HCT116 (cell line): ENCODE measurements at regions not wholly inside any gene's neighbourhood (a gene's known extent, or its start where the extent isn't known, plus 50 kb on each side); places are given as distances from the start of the nearest gene placed in this dataset.

Source experiments
- ATAC-seq: fragments of 200-7000 bp; cut with Tn5 transposase; 2 replicates; pipeline ENCODE4 v1.9.1; 2020; ENCODE audit warnings: mild to moderate bottlenecking, moderate library complexity
- BruUV-seq: library from RNA; stranded (reverse); fragments of 400-500 nt; replicated peaks from 2 replicates; lab custom pipeline; 2021; lab: Mats Ljungman, UMichigan
- CTCF ChIA-PET: fragments of 300-600 bp; sonication (Branson Sonifier 250); formaldehyde crosslinking; loops from one replicate; lab custom pipeline; 2021; ENCODE audit warnings: antibody characterized with exemption; lab: Charles Lee
- POLR2A ChIA-PET: fragments of 300-600, 350-600 bp; sonication (Branson Sonifier 250); formaldehyde crosslinking; loops from one replicate; lab custom pipeline; 2021; ENCODE audit warnings: antibody characterized with exemption; lab: Charles Lee
- RAD21 ChIA-PET, 2 experiments: fragments of 300-600 bp; sonication (Branson Sonifier 250); formaldehyde crosslinking; loops; one replicate each; lab custom pipeline; 2023; ENCODE audit warnings: low total read pairs in 2 of 2; ENCODE audit not compliant: uncharacterized antibody in 2 of 2, unreplicated experiment in 2 of 2, low non-redundant PET in 1 of 2; lab: Charles Lee
- DNase-seq: peaks from one replicate; pipeline ENCODE4 v3.0.0-alpha.2; 2010; ENCODE audit warnings: low read depth, low spot score
- H2AFZ ChIP-seq: fragments of 200-600 bp; shearing (Covaris generic), sonication (generic); 2 replicates; pipeline ENCODE4 v1.6.1; 2017; ENCODE audit warnings: low read depth, mixed run types, mixed read lengths, antibody characterized with exemption, low read length; ENCODE audit not compliant: poor library complexity, severe bottlenecking
- H3K27ac ChIP-seq: 2 replicates; pipeline ENCODE4 v1.5.1; 2012; ENCODE audit warnings: low read depth, low read length
- H3K27me3 ChIP-seq: fragments of 200-600 bp; sonication (generic); 2 replicates; pipeline ENCODE4 v1.6.1; 2016; ENCODE audit warnings: mixed run types, low read length, mixed read lengths; ENCODE audit not compliant: insufficient read depth
- H3K36me3 ChIP-seq, 2 experiments: fragments of 200-500 bp in 1 of 2; fragments of 200-600 bp in 1 of 2; sonication (Bioruptor generic) in 1 of 2; sonication (generic) in 1 of 2; 2 replicates each; pipeline versions ENCODE4 v1.5.1 to v1.6.1; 2014 to 2016; ENCODE audit warnings: low read length in 2 of 2, inconsistent platforms in 1 of 2, mixed read lengths in 1 of 2, mixed run types in 1 of 2; ENCODE audit not compliant: insufficient read depth in 2 of 2, control insufficient read depth in 1 of 2
- H3K4me1 ChIP-seq, 2 experiments: fragments of 200-600 bp in 1 of 2; sonication (generic) in 1 of 2; 2 replicates each; pipeline versions ENCODE4 v1.5.1 to v1.6.1; 2012 to 2017; ENCODE audit warnings: low read length in 2 of 2, inconsistent platforms in 1 of 2, mild to moderate bottlenecking in 1 of 2, mixed read lengths in 1 of 2, mixed run types in 1 of 2, moderate library complexity in 1 of 2; ENCODE audit not compliant: insufficient read depth in 2 of 2, control insufficient read depth in 1 of 2
- H3K4me2 ChIP-seq: fragments of 200-600 bp; sonication (generic); 2 replicates; pipeline ENCODE4 v1.6.1; 2017; ENCODE audit warnings: mixed run types, low read length, mixed read lengths
- H3K4me3 ChIP-seq, 2 experiments: fragments of 200-600 bp in 1 of 2; sonication (generic) in 1 of 2; replicated peaks in 1 of 2; 2 replicates each; pipeline ENCODE4 v1.5.1; 2011 to 2016; ENCODE audit warnings: low read length in 2 of 2, control low read depth in 1 of 2, low read depth in 1 of 2, mild to moderate bottlenecking in 1 of 2, mixed read lengths in 1 of 2, mixed run types in 1 of 2
- H3K79me2 ChIP-seq: fragments of 200-600 bp; sonication (generic); 2 replicates; pipeline ENCODE4 v1.6.1; 2017; ENCODE audit warnings: mild to moderate bottlenecking, mixed run types, low read length, moderate library complexity, mixed read lengths; ENCODE audit not compliant: insufficient read depth
- H3K9ac ChIP-seq: fragments of 200-600 bp; sonication (generic); 2 replicates; pipeline ENCODE4 v1.6.1; 2016; ENCODE audit warnings: low read length, mixed read lengths
- H3K9me2 ChIP-seq: fragments of 200-600 bp; sonication (generic), shearing (Covaris generic); 2 replicates; pipeline ENCODE4 v1.6.1; 2017; ENCODE audit warnings: mixed run types, mild to moderate bottlenecking, moderate library complexity; ENCODE audit not compliant: insufficient read depth
- H3K9me3 ChIP-seq, 2 experiments: fragments of 200-500 bp in 1 of 2; fragments of 200-600 bp in 1 of 2; sonication (Bioruptor generic) in 1 of 2; sonication (generic) in 1 of 2; 2 replicates each; pipeline ENCODE4 v1.6.1; 2014 to 2017; ENCODE audit warnings: low read length in 2 of 2, mixed read lengths in 2 of 2, inconsistent platforms in 1 of 2, low read depth in 1 of 2, mild to moderate bottlenecking in 1 of 2, mixed run types in 1 of 2, moderate library complexity in 1 of 2; ENCODE audit not compliant: control insufficient read depth in 1 of 2, insufficient read depth in 1 of 2
- H4K20me1 ChIP-seq: fragments of 200-600 bp; sonication (generic), shearing (Covaris generic); 2 replicates; pipeline ENCODE4 v1.6.1; 2017; ENCODE audit warnings: mixed run types, mild to moderate bottlenecking, moderate library complexity; ENCODE audit not compliant: insufficient read depth
- CEBPB ChIP-seq: IDR thresholded peaks from 2 replicates; pipeline ENCODE4 v1.6.1; 2012; ENCODE audit warnings: low read depth
- CTCF ChIP-seq, 3 experiments: fragments of 200-600 bp in 1 of 3; sonication (generic) in 1 of 3; IDR thresholded peaks in 2 of 3; conservative IDR thresholded peaks in 1 of 3; 2 replicates each; pipeline ENCODE4 v1.5.1; 2012 to 2017; ENCODE audit warnings: low read depth in 2 of 3, low read length in 2 of 3, antibody characterized with exemption in 1 of 3, borderline replicate concordance in 1 of 3, control low read depth in 1 of 3, mild to moderate bottlenecking in 1 of 3, mixed read lengths in 1 of 3, mixed run types in 1 of 3, moderate library complexity in 1 of 3; ENCODE audit not compliant: insufficient read depth in 1 of 3
- EGR1 ChIP-seq: IDR thresholded peaks from 2 replicates; pipeline ENCODE4 v1.6.1; 2012; ENCODE audit warnings: low read depth
- ELF1 ChIP-seq: IDR thresholded peaks from 2 replicates; pipeline ENCODE4 v1.6.1; 2012; ENCODE audit warnings: low read depth, borderline replicate concordance
- EZH2 ChIP-seq: fragments of 200-600 bp; sonication (generic); IDR thresholded peaks from 2 replicates; pipeline ENCODE4 v1.6.1; 2017; ENCODE audit warnings: antibody characterized with exemption, mixed run types
- MAX ChIP-seq: IDR thresholded peaks from 2 replicates; pipeline ENCODE4 v1.6.1; 2012
- POLR2A ChIP-seq: IDR thresholded peaks from 2 replicates; pipeline ENCODE4 v1.7.0; 2011; ENCODE audit warnings: borderline replicate concordance; ENCODE audit not compliant: insufficient read depth, insufficient read length; ENCODE audit errors: extremely low read depth
- POLR2AphosphoS5 ChIP-seq: IDR thresholded peaks from 2 replicates; pipeline ENCODE4 v1.6.1; 2011; ENCODE audit warnings: mild to moderate bottlenecking, low read depth, low read length, moderate library complexity
- REST ChIP-seq: IDR thresholded peaks from 2 replicates; pipeline ENCODE4 v1.6.1; 2012; ENCODE audit warnings: low read depth
- SP1 ChIP-seq: IDR thresholded peaks from 2 replicates; pipeline ENCODE4 v1.6.1; 2012; ENCODE audit warnings: low read depth
- SRF ChIP-seq: IDR thresholded peaks from 2 replicates; pipeline ENCODE4 v1.6.1; 2012; ENCODE audit warnings: low read depth
- ZBTB33 ChIP-seq: IDR thresholded peaks from 2 replicates; pipeline ENCODE4 v1.6.1; 2011; ENCODE audit warnings: mild to moderate bottlenecking, low read length, moderate library complexity; ENCODE audit not compliant: insufficient replicate concordance; ENCODE audit errors: extremely low read depth
- ZFX ChIP-seq: fragments of 450-650 bp; IDR thresholded peaks from 2 replicates; pipeline ENCODE4 v1.6.1; 2017
- ZNF274 ChIP-seq: fragments of 200-500 bp; sonication (Bioruptor generic); IDR thresholded peaks from 2 replicates; pipeline ENCODE4 v1.6.1; 2014; ENCODE audit warnings: mild to moderate bottlenecking, low read depth, low read length, inconsistent platforms
- intact Hi-C: fragments of 100-400 bp; cut with micrococcal nuclease; formaldehyde crosslinking; loops from 2 replicates; pipeline ENCODE4 v1.10.0; 2022

- BruUV-seq = no TSS peak
- H3K79me2 ChIP-seq = no peaks in the 10 kb centered on the region
- no peak overlapping the region for H3K9ac ChIP-seq
- H3K36me3 ChIP-seq = no peaks in the 10 kb centered on the region
- H2AFZ ChIP-seq = no peak overlapping the region
- no peak overlapping the region for H3K27ac ChIP-seq
- RAD21 ChIA-PET = no interaction called here
- H3K4me3 ChIP-seq = no peak overlapping the region
- no peak for ATAC-seq
- CTCF ChIA-PET = no interaction called here
- TF ChIP-seq EZH2 = no peak
- no peak for TF ChIP-seq POLR2AphosphoS5
- no peak for TF ChIP-seq POLR2A
- no peak for TF ChIP-seq SP1
- TF ChIP-seq ZFX = no peak
- no peak for TF ChIP-seq REST
- no peak for TF ChIP-seq SRF
- TF ChIP-seq CTCF (IDR thresholded peaks at IDR 0.05 in 2 of 3, conservative IDR thresholded peaks at IDR 0.05 in 1 of 3; ENCODE audit: borderline replicate concordance in 1 of 3, insufficient read depth in 1 of 3, low read depth in 2 of 3, low read length in 2 of 3) = no peak
- no peak for TF ChIP-seq ELF1
- no peak for TF ChIP-seq MAX
- TF ChIP-seq ZBTB33 = no peak
- TF ChIP-seq ZNF274 = no peak
- TF ChIP-seq CEBPB = no peak
- TF ChIP-seq EGR1 = no peak
- no peak for DNase-seq
- no peaks in the 10 kb centered on the region for H3K9me2 ChIP-seq
- POLR2A ChIA-PET = no interaction called here
- no peaks in the 10 kb centered on the region for H3K27me3 ChIP-seq
- no peaks in the 10 kb centered on the region for H3K4me1 ChIP-seq
- intact Hi-C loops = no loop called here
- H3K4me2 ChIP-seq = no peak overlapping the region
- H3K9me3 ChIP-seq = no peaks in the 10 kb centered on the region
- no peaks in the 10 kb centered on the region for H4K20me1 ChIP-seq
These were observed 746.1 kb downstream of the C4orf33 start for GRCh38 chr4:129842096-129842495.
